ENCODE measurements at regions not wholly inside any gene's neighbourhood (a gene's known extent, or its start where the extent isn't known, plus 50 kb on each side); places are given as distances from the start of the nearest gene placed in this dataset.

DNA sequence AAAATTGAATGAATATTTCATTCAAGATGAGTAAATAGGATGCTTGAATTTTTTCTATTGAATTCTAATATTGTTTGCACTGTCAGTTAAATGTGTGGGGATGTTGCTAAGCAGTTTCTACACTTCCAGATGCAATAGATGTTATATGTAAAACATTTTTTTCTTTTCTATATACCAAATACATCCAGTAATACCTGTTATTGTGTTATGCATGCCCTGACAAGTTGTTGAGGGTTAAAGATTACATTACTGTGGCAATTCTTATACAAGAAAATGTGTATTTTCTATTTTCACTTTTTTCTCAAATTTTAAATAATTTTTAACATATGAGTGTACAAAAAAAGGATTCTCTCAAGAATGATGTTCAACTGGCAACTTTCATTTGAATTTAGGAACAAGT lies 713.9 kb downstream of the GATA3 start:
- no peaks in the 10 kb centered on the region for H3K27me3 ChIP-seq (ENCODE audit: low read length)
- H3K27ac ChIP-seq (ENCODE audit: low read length): no peak overlapping the region
- no peak overlapping the region for H3K4me3 ChIP-seq (ENCODE audit: low read length)
- H4K20me1 ChIP-seq (ENCODE audit: insufficient read depth, low read depth, low read length): no peaks in the 10 kb centered on the region
- no peak overlapping the region for H3K4me2 ChIP-seq (ENCODE audit: low read depth, low read length, poor library complexity, severe bottlenecking)
- no peaks in the 10 kb centered on the region for H3K79me2 ChIP-seq (ENCODE audit: low read length)
- H3K9me2 ChIP-seq (replicated peaks; ENCODE audit: insufficient read depth, low read length): no peaks in the 10 kb centered on the region
- DNase-seq: no peak
- H3K4me1 ChIP-seq (ENCODE audit: low read length): no peaks in the 10 kb centered on the region
- no peak overlapping the region for H3K9ac ChIP-seq (ENCODE audit: low read length)
- H3K9me3 ChIP-seq (ENCODE audit: low read length): no peaks in the 10 kb centered on the region
- no peak overlapping the region for H2AFZ ChIP-seq (ENCODE audit: low read length)
- no peaks in the 10 kb centered on the region for H3K36me3 ChIP-seq (ENCODE audit: insufficient read depth, low read length)

DNA sequence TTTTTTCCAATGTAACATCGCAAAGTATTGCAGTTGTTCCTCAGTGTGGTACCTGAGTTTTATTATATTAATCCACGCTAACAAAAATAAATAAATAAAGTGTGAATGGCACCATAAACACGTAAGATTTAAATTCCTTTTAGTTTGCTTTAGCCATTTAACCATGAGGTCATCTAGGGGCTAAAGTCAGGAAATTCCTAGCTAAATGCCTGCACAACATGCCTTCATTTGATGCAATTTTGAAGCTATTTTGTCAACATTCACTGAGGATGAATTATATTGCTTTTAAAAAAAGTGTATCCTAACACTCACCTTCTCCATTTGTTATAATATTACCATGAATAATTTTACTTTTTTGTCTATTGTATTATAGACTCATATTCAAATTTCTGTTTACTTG lies 714.4 kb downstream of the GATA3 start:
- H4K20me1 ChIP-seq (ENCODE audit: insufficient read depth, low read depth, low read length): no peaks in the 10 kb centered on the region
- no peaks in the 10 kb centered on the region for H3K9me2 ChIP-seq (replicated peaks; ENCODE audit: insufficient read depth, low read length)
- H3K4me2 ChIP-seq (ENCODE audit: low read depth, low read length, poor library complexity, severe bottlenecking): no peak overlapping the region
- H3K4me3 ChIP-seq (ENCODE audit: low read length): no peak overlapping the region
- no peak for DNase-seq
- no peaks in the 10 kb centered on the region for H3K27me3 ChIP-seq (ENCODE audit: low read length)
- no peak overlapping the region for H3K27ac ChIP-seq (ENCODE audit: low read length)
- no peaks in the 10 kb centered on the region for H3K4me1 ChIP-seq (ENCODE audit: low read length)
- no peaks in the 10 kb centered on the region for H3K36me3 ChIP-seq (ENCODE audit: insufficient read depth, low read length)
- H2AFZ ChIP-seq (ENCODE audit: low read length): no peak overlapping the region
- H3K9ac ChIP-seq (ENCODE audit: low read length): no peak overlapping the region
- H3K9me3 ChIP-seq (ENCODE audit: low read length): no peaks in the 10 kb centered on the region
- no peaks in the 10 kb centered on the region for H3K79me2 ChIP-seq (ENCODE audit: low read length)

- Histone ChIP-seq H3K4me2 (ENCODE audit: low read depth, low read length, poor library complexity, severe bottlenecking) (no peak overlapping the region), H3K9me3 (ENCODE audit: low read length) (no peaks in the 10 kb centered on the region), H3K4me1 (ENCODE audit: low read length) (no peaks in the 10 kb centered on the region), H3K36me3 (ENCODE audit: insufficient read depth, low read length) (no peaks in the 10 kb centered on the region), H3K4me3 (ENCODE audit: low read length) (no peak overlapping the region), H3K9me2 (replicated peaks; ENCODE audit: insufficient read depth, low read length) (no peaks in the 10 kb centered on the region), H4K20me1 (ENCODE audit: insufficient read depth, low read depth, low read length) (no peaks in the 10 kb centered on the region), H3K79me2 (ENCODE audit: low read length) (no peaks in the 10 kb centered on the region), H3K27ac (ENCODE audit: low read length) (no peak overlapping the region), H3K9ac (ENCODE audit: low read length) (no peak overlapping the region), H3K27me3 (ENCODE audit: low read length) (0 out of 2 replicates have a peak, but pooled peaks cover 2% of the 10 kb centered on the region), H2AFZ (ENCODE audit: low read length) (no peak overlapping the region)
- no peak for DNase-seq
These were observed 722.6 kb downstream of the GATA3 start for GRCh38 chr10:8776926-8777622.

- Histone ChIP-seq H3K4me1 (ENCODE audit: low read length) (no peaks in the 10 kb centered on the region), H3K9me3 (ENCODE audit: low read length) (no peaks in the 10 kb centered on the region), H2AFZ (ENCODE audit: low read length) (no peak overlapping the region), H3K4me3 (ENCODE audit: low read length) (no peak overlapping the region), H3K79me2 (ENCODE audit: low read length) (no peaks in the 10 kb centered on the region), H4K20me1 (ENCODE audit: insufficient read depth, low read depth, low read length) (no peaks in the 10 kb centered on the region), H3K27ac (ENCODE audit: low read length) (no peak overlapping the region), H3K4me2 (ENCODE audit: low read depth, low read length, poor library complexity, severe bottlenecking) (no peak overlapping the region), H3K9ac (ENCODE audit: low read length) (no peak overlapping the region), H3K36me3 (ENCODE audit: insufficient read depth, low read length) (no peaks in the 10 kb centered on the region), H3K27me3 (ENCODE audit: low read length) (0 out of 2 replicates have a peak, but pooled peaks cover 2% of the 10 kb centered on the region), H3K9me2 (replicated peaks; ENCODE audit: insufficient read depth, low read length) (no peaks in the 10 kb centered on the region)
- no peak for DNase-seq
These were observed 724.2 kb downstream of the GATA3 start for GRCh38 chr10:8778713-8779112.

- H3K27me3 ChIP-seq (ENCODE audit: low read length): no peaks in the 10 kb centered on the region
- no peaks in the 10 kb centered on the region for H4K20me1 ChIP-seq (ENCODE audit: insufficient read depth, low read depth, low read length)
- no peak overlapping the region for H3K9ac ChIP-seq (ENCODE audit: low read length)
- H3K4me2 ChIP-seq (ENCODE audit: low read depth, low read length, poor library complexity, severe bottlenecking): no peak overlapping the region
- no peaks in the 10 kb centered on the region for H3K79me2 ChIP-seq (ENCODE audit: low read length)
- H2AFZ ChIP-seq (ENCODE audit: low read length): no peak overlapping the region
- H3K36me3 ChIP-seq (ENCODE audit: insufficient read depth, low read length): no peaks in the 10 kb centered on the region
- H3K9me2 ChIP-seq (replicated peaks; ENCODE audit: insufficient read depth, low read length): no peaks in the 10 kb centered on the region
- H3K4me1 ChIP-seq (ENCODE audit: low read length): no peaks in the 10 kb centered on the region
- H3K9me3 ChIP-seq (ENCODE audit: low read length): no peaks in the 10 kb centered on the region
- no peak for DNase-seq
- H3K27ac ChIP-seq (ENCODE audit: low read length): no peak overlapping the region
- H3K4me3 ChIP-seq (ENCODE audit: low read length): no peak overlapping the region
These were observed 733.2 kb downstream of the GATA3 start for GRCh38 chr10:8787649-8788048.

DNA sequence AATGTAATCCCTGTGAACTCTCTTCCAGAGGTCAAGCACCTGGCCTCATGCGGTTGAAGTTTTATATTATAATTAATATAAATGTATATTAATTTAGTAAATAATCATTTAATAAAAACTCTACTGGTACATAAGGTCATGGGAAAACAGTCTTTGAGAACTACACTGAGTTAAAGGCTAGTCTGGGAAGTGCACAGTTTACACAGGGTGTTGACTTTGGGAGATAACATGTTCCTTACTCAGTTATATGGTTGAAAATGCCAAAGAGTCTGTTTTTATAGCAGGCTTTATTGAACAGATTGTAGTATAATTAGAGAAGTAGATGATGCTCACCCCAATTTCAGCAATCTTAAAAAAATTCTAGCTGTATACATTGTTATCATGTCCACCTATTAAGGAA lies 735.9 kb downstream of the GATA3 start:
- Histone ChIP-seq H3K4me2 (ENCODE audit: low read depth, low read length, poor library complexity, severe bottlenecking) (no peak overlapping the region), H4K20me1 (ENCODE audit: insufficient read depth, low read depth, low read length) (no peaks in the 10 kb centered on the region), H3K9ac (ENCODE audit: low read length) (no peak overlapping the region), H3K79me2 (ENCODE audit: low read length) (no peaks in the 10 kb centered on the region), H3K4me3 (ENCODE audit: low read length) (no peak overlapping the region), H3K27ac (ENCODE audit: low read length) (no peak overlapping the region), H3K9me3 (ENCODE audit: low read length) (no peaks in the 10 kb centered on the region), H2AFZ (ENCODE audit: low read length) (no peak overlapping the region), H3K36me3 (ENCODE audit: insufficient read depth, low read length) (no peaks in the 10 kb centered on the region), H3K27me3 (ENCODE audit: low read length) (no peaks in the 10 kb centered on the region), H3K4me1 (ENCODE audit: low read length) (no peaks in the 10 kb centered on the region), H3K9me2 (replicated peaks; ENCODE audit: insufficient read depth, low read length) (no peaks in the 10 kb centered on the region)
- no peak for DNase-seq

GRCh38 chr10:8794860-8795259 lies 740.4 kb downstream of the GATA3 start:
- Histone ChIP-seq H3K36me3 (ENCODE audit: insufficient read depth, low read length) (no peaks in the 10 kb centered on the region), H3K27me3 (ENCODE audit: low read length) (no peaks in the 10 kb centered on the region), H3K9me3 (ENCODE audit: low read length) (no peaks in the 10 kb centered on the region), H3K4me1 (ENCODE audit: low read length) (no peaks in the 10 kb centered on the region), H4K20me1 (ENCODE audit: insufficient read depth, low read depth, low read length) (no peaks in the 10 kb centered on the region), H3K4me2 (ENCODE audit: low read depth, low read length, poor library complexity, severe bottlenecking) (no peak overlapping the region), H3K9ac (ENCODE audit: low read length) (no peak overlapping the region), H2AFZ (ENCODE audit: low read length) (no peak overlapping the region), H3K4me3 (ENCODE audit: low read length) (no peak overlapping the region), H3K9me2 (replicated peaks; ENCODE audit: insufficient read depth, low read length) (no peaks in the 10 kb centered on the region), H3K79me2 (ENCODE audit: low read length) (no peaks in the 10 kb centered on the region), H3K27ac (ENCODE audit: low read length) (no peak overlapping the region)
- no peak for DNase-seq

- Histone ChIP-seq H3K4me3 (ENCODE audit: low read length) (no peak overlapping the region), H3K27ac (ENCODE audit: low read length) (no peak overlapping the region), H3K9me3 (ENCODE audit: low read length) (no peaks in the 10 kb centered on the region), H4K20me1 (ENCODE audit: insufficient read depth, low read depth, low read length) (no peaks in the 10 kb centered on the region), H3K4me1 (ENCODE audit: low read length) (no peaks in the 10 kb centered on the region), H3K9me2 (replicated peaks; ENCODE audit: insufficient read depth, low read length) (no peaks in the 10 kb centered on the region), H3K27me3 (ENCODE audit: low read length) (no peaks in the 10 kb centered on the region), H2AFZ (ENCODE audit: low read length) (no peak overlapping the region), H3K36me3 (ENCODE audit: insufficient read depth, low read length) (no peaks in the 10 kb centered on the region), H3K4me2 (ENCODE audit: low read depth, low read length, poor library complexity, severe bottlenecking) (no peak overlapping the region), H3K79me2 (ENCODE audit: low read length) (no peaks in the 10 kb centered on the region), H3K9ac (ENCODE audit: low read length) (no peak overlapping the region)
- DNase-seq: no peak
These were observed 745.9 kb downstream of the GATA3 start for GRCh38 chr10:8800426-8800825.

Measured in Karpas-422 (cell line).